K562 (cell line): ENCODE measurements at regions not wholly inside any gene's neighbourhood (a gene's known extent, or its start where the extent isn't known, plus 50 kb on each side); places are given as distances from the start of the nearest gene placed in this dataset.

Experiments used
- ZBTB1 ChIP-seq: sonication (generic); formaldehyde crosslinking; IDR thresholded peaks from 2 replicates; pipeline ENCODE4 v1.8.1; 2023; ENCODE audit warnings: missing genetic modification reagents, low read depth, mild to moderate bottlenecking, borderline replicate concordance
- TF ChIP-seq, protein P1 (sequence below), 3 experiments: IDR thresholded peaks in 2 of 3; conservative IDR thresholded peaks in 1 of 3; 2 replicates each; pipeline ENCODE4 v1.5.1; 2011 to 2012; ENCODE audit warnings: low read length in 3 of 3, mild to moderate bottlenecking in 3 of 3, control low read depth in 2 of 3, improper control_type of control experiment in 1 of 3, inconsistent platforms in 1 of 3, low read depth in 1 of 3, mixed read lengths in 1 of 3, moderate library complexity in 1 of 3; ENCODE audit not compliant: insufficient read depth in 2 of 3
- TF ChIP-seq, protein P2 (sequence below): fragments of 150-350 bp; IDR thresholded peaks from 2 replicates; pipeline ENCODE4 v1.6.1; 2014; ENCODE audit warnings: low read depth, mild to moderate bottlenecking, low read length, borderline replicate concordance
- TF ChIP-seq, protein P3 (sequence below): sonication (generic); formaldehyde crosslinking; IDR thresholded peaks from 2 replicates; pipeline ENCODE4 v1.8.1; 2023; ENCODE audit warnings: missing genetic modification reagents, mild to moderate bottlenecking, borderline replicate concordance

DNA sequence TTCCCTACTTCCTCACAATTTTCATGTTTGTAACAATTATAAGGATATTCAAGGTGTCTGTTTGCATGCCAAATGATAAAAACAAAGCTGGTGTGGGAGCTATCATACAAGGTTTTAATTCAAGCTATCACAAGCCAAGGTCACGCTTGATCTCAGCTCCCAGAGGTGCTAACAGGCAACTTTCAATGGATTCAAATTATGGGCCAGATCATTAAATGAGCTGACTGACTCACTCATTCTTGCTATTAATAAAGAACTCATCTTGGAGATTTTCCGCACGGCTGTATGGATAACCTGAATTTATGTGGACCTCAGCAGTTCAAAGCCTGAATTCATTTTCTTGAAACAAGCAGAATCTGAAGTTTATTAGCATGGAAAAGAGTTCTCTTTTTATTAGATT is 267.3 kb upstream of the CDH6 start:
- TF ChIP-seq, protein P1, sequence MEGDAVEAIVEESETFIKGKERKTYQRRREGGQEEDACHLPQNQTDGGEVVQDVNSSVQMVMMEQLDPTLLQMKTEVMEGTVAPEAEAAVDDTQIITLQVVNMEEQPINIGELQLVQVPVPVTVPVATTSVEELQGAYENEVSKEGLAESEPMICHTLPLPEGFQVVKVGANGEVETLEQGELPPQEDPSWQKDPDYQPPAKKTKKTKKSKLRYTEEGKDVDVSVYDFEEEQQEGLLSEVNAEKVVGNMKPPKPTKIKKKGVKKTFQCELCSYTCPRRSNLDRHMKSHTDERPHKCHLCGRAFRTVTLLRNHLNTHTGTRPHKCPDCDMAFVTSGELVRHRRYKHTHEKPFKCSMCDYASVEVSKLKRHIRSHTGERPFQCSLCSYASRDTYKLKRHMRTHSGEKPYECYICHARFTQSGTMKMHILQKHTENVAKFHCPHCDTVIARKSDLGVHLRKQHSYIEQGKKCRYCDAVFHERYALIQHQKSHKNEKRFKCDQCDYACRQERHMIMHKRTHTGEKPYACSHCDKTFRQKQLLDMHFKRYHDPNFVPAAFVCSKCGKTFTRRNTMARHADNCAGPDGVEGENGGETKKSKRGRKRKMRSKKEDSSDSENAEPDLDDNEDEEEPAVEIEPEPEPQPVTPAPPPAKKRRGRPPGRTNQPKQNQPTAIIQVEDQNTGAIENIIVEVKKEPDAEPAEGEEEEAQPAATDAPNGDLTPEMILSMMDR (IDR thresholded peaks at IDR 0.05 in 2 of 3, conservative IDR thresholded peaks at IDR 0.05 in 1 of 3; ENCODE audit: insufficient read depth in 2 of 3, low read depth in 1 of 3, low read length in 3 of 3): no peak
- no peak for TF ChIP-seq ZBTB1 (CRISPR knock-in tag)
- TF ChIP-seq, protein P2, sequence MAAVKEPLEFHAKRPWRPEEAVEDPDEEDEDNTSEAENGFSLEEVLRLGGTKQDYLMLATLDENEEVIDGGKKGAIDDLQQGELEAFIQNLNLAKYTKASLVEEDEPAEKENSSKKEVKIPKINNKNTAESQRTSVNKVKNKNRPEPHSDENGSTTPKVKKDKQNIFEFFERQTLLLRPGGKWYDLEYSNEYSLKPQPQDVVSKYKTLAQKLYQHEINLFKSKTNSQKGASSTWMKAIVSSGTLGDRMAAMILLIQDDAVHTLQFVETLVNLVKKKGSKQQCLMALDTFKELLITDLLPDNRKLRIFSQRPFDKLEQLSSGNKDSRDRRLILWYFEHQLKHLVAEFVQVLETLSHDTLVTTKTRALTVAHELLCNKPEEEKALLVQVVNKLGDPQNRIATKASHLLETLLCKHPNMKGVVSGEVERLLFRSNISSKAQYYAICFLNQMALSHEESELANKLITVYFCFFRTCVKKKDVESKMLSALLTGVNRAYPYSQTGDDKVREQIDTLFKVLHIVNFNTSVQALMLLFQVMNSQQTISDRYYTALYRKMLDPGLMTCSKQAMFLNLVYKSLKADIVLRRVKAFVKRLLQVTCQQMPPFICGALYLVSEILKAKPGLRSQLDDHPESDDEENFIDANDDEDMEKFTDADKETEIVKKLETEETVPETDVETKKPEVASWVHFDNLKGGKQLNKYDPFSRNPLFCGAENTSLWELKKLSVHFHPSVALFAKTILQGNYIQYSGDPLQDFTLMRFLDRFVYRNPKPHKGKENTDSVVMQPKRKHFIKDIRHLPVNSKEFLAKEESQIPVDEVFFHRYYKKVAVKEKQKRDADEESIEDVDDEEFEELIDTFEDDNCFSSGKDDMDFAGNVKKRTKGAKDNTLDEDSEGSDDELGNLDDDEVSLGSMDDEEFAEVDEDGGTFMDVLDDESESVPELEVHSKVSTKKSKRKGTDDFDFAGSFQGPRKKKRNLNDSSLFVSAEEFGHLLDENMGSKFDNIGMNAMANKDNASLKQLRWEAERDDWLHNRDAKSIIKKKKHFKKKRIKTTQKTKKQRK: no peak
- TF ChIP-seq, protein P3, sequence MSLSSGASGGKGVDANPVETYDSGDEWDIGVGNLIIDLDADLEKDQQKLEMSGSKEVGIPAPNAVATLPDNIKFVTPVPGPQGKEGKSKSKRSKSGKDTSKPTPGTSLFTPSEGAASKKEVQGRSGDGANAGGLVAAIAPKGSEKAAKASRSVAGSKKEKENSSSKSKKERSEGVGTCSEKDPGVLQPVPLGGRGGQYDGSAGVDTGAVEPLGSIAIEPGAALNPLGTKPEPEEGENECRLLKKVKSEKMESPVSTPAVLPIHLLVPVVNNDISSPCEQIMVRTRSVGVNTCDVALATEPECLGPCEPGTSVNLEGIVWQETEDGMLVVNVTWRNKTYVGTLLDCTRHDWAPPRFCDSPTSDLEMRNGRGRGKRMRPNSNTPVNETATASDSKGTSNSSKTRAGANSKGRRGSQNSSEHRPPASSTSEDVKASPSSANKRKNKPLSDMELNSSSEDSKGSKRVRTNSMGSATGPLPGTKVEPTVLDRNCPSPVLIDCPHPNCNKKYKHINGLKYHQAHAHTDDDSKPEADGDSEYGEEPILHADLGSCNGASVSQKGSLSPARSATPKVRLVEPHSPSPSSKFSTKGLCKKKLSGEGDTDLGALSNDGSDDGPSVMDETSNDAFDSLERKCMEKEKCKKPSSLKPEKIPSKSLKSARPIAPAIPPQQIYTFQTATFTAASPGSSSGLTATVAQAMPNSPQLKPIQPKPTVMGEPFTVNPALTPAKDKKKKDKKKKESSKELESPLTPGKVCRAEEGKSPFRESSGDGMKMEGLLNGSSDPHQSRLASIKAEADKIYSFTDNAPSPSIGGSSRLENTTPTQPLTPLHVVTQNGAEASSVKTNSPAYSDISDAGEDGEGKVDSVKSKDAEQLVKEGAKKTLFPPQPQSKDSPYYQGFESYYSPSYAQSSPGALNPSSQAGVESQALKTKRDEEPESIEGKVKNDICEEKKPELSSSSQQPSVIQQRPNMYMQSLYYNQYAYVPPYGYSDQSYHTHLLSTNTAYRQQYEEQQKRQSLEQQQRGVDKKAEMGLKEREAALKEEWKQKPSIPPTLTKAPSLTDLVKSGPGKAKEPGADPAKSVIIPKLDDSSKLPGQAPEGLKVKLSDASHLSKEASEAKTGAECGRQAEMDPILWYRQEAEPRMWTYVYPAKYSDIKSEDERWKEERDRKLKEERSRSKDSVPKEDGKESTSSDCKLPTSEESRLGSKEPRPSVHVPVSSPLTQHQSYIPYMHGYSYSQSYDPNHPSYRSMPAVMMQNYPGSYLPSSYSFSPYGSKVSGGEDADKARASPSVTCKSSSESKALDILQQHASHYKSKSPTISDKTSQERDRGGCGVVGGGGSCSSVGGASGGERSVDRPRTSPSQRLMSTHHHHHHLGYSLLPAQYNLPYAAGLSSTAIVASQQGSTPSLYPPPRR (CRISPR knock-in tag): no peak
